Stimulated activated CD4-positive, alpha-beta T cell treated with anti-CD3 and anti-CD28 coated beads, Interleukin-2, amount 100 ng/mL, for 24 hours (primary cell): ENCODE measurements at regions not wholly inside any gene's neighbourhood (a gene's known extent, or its start where the extent isn't known, plus 50 kb on each side); places are given as distances from the start of the nearest gene placed in this dataset.

Experiments
- DNase-seq, 2 donors: peaks; one replicate each; pipeline ENCODE4 v3.0.0-alpha.2; 2020

- no peak for DNase-seq
Observed at GRCh38 chr14:53501361-53502211, 348.5 kb upstream of the DDHD1 start.

GRCh38 chr14:53500191-53500590 is 347.1 kb upstream of the DDHD1 start:
- DNase-seq: no peak

GRCh38 chr14:53496668-53497067 is 343.5 kb upstream of the DDHD1 start:
- no peak for DNase-seq

- DNase-seq: no peak
Observed at GRCh38 chr14:53495846-53496343, 342.8 kb upstream of the DDHD1 start.

GRCh38 chr14:53494587-53494986 is 341.5 kb upstream of the DDHD1 start:
- DNase-seq: no peak

- DNase-seq: no peak
Observed at GRCh38 chr14:53493860-53494259, 340.7 kb upstream of the DDHD1 start.

GRCh38 chr14:53493320-53493719 is 340.2 kb upstream of the DDHD1 start:
- DNase-seq: no peak

GRCh38 chr14:53491884-53492277 is 338.8 kb upstream of the DDHD1 start:
- no peak for DNase-seq

GRCh38 chr14:53491256-53491883 is 338.2 kb upstream of the DDHD1 start:
- no peak for DNase-seq

GRCh38 chr14:53478174-53478573 is 325.1 kb upstream of the DDHD1 start:
- no peak for DNase-seq

GRCh38 chr14:53473480-53473879 is 320.4 kb upstream of the DDHD1 start:
- no peak for DNase-seq

- no peak for DNase-seq
Observed at GRCh38 chr14:53472306-53472705, 319.2 kb upstream of the DDHD1 start.

- no peak for DNase-seq
Observed at GRCh38 chr14:53470351-53471043, 317.4 kb upstream of the DDHD1 start.

- no peak for DNase-seq
Observed at GRCh38 chr14:53468876-53469275, 315.8 kb upstream of the DDHD1 start.

- no peak for DNase-seq
Observed at GRCh38 chr14:53464376-53464775, 311.3 kb upstream of the DDHD1 start.

- DNase-seq: no peak
Observed at GRCh38 chr14:53462931-53463778, 310.0 kb upstream of the DDHD1 start.

- DNase-seq: no peak
Observed at GRCh38 chr14:53461858-53462257, 308.7 kb upstream of the DDHD1 start.

- no peak for DNase-seq
Observed at GRCh38 chr14:53460544-53460943, 307.4 kb upstream of the DDHD1 start.

- no peak for DNase-seq
Observed at GRCh38 chr14:53458368-53458814, 305.3 kb upstream of the DDHD1 start.

- no peak for DNase-seq
Observed at GRCh38 chr14:53456931-53457330, 303.8 kb upstream of the DDHD1 start.

GRCh38 chr14:53452005-53452673 is 299.0 kb upstream of the DDHD1 start:
- DNase-seq: no peak

- DNase-seq: no peak
Observed at GRCh38 chr14:53450871-53451270, 297.7 kb upstream of the DDHD1 start.
